Heart right ventricle (tissue), 16 donors: ENCODE measurements at regions not wholly inside any gene's neighbourhood (a gene's known extent, or its start where the extent isn't known, plus 50 kb on each side); places are given as distances from the start of the nearest gene placed in this dataset.

ENCODE experiments used
- ATAC-seq, 8 donors: fragments of 200-7000 bp; cut with Tn5 transposase; one replicate each; pipeline ENCODE4 v1.9.1; 2020; ENCODE audit warnings: mild to moderate bottlenecking in 8 of 8, moderate library complexity in 8 of 8, moderate number of reproducible peaks in 1 of 8
- DNase-seq, 2 donors: peaks; one replicate each; pipeline ENCODE4 v3.0.0-alpha.2; 2020
- H3K27ac ChIP-seq, 10 donors: fragments of 200-600 bp; sonication (generic) in 2 of 10; one replicate each; pipeline versions ENCODE4 v1.5.0 to v1.8.0; 2020 to 2022; ENCODE audit warnings: mild to moderate bottlenecking in 3 of 10
- H3K27me3 ChIP-seq, 7 donors: fragments of 200-600 bp; one replicate each; pipeline ENCODE4 v1.8.0; 2021 to 2022; ENCODE audit warnings: mild to moderate bottlenecking in 2 of 7
- H3K36me3 ChIP-seq, 9 donors: fragments of 200-600 bp; sonication (generic) in 1 of 9; one replicate each; pipeline versions ENCODE4 v1.5.0 to v1.8.0; 2020 to 2022; ENCODE audit warnings: mild to moderate bottlenecking in 2 of 9
- H3K4me1 ChIP-seq, 9 donors: fragments of 200-600 bp; sonication (generic) in 1 of 9; one replicate each; pipeline versions ENCODE4 v1.5.0 to v1.8.0; 2020 to 2022; ENCODE audit warnings: mild to moderate bottlenecking in 4 of 9
- H3K4me3 ChIP-seq, 10 donors: fragments of 200-600 bp; sonication (generic) in 2 of 10; one replicate each; pipeline versions ENCODE4 v1.5.0 to v1.8.0; 2020 to 2022; ENCODE audit warnings: mild to moderate bottlenecking in 7 of 10, moderate library complexity in 2 of 10
- H3K9me3 ChIP-seq, 11 donors: fragments of 200-600 bp in 10 of 11; sonication (generic) in 2 of 11; one replicate each; pipeline versions ENCODE4 v1.5.0 to v1.8.0; 2013 to 2022; ENCODE audit warnings: mild to moderate bottlenecking in 2 of 11, control low read depth in 1 of 11, moderate library complexity in 1 of 11
- WGBS, 2 donors: extraction: QIAGEN DNeasy Blood & Tissue Kit; methylation state at CpG; one replicate each; pipeline ENCODE4 v1.1.7; 2013; ENCODE audit warnings: inconsistent platforms in 1 of 2; 5-methylcytosine and 5-hydroxymethylcytosine counted together
- intact Hi-C, 10 donors: fragments of 100-400 bp; cut with DNase I; formaldehyde crosslinking; loops; one replicate each; pipeline versions ENCODE4 v1.11.1 to v1.14.2; 2022
- TF ChIP-seq, protein P1 (sequence below), 9 donors: fragments of 200-600 bp; sonication (generic) in 2 of 9; IDR thresholded peaks; one replicate each; pipeline versions ENCODE4 v1.5.0 to v1.8.0; 2021 to 2022; ENCODE audit warnings: antibody characterized with exemption in 9 of 9, mild to moderate bottlenecking in 5 of 9, moderate library complexity in 1 of 9
- donor health status: Arrhythmogenic right ventricular cardiomyopathy.
- donor health status: ischemic (EF 13 %, LVEDD 7.1; RV severe dilation, severe dysfunction).
- donor health status: healthy with polysubstance abuse.
- donor health status: DM: no; HTN: yes; CAD: no.
- donor health status: DM: no; HTN: no; CAD: no.
- donor health status: ischemic (EF 25% LVEDD 6.9; RV normal size, moderate dysfunction).
- donor health status: ischemic (EF 25% LVEDD 5.7; RV mildly dilated, moderate dysfunction).
- donor health status: healthy.
- donor health status: DM: yes; HTN: yes; CAD: no.
- donor health status: Ischemic cardiomyopathy.
- donor health status: ischemic (EF 35%, LVEDD 5.7; RV mildly dilated, moderate dysfunction).
- donor health status: nonischemic (EF 11% LVEDD 7.7; RV severe dilation, severe dysfunction).
- donor health status: DM: yes; HTN: yes; CAD: no.
- donor health status: PGD.
- donor health status: ischemic (EF 29% LVEDD 5.4; RV normal size, mild dysfunction).
- donor health status: nonischemic (EF 23%, LVEDD 6.1; RV moderate dilation, normal function).

DNA sequence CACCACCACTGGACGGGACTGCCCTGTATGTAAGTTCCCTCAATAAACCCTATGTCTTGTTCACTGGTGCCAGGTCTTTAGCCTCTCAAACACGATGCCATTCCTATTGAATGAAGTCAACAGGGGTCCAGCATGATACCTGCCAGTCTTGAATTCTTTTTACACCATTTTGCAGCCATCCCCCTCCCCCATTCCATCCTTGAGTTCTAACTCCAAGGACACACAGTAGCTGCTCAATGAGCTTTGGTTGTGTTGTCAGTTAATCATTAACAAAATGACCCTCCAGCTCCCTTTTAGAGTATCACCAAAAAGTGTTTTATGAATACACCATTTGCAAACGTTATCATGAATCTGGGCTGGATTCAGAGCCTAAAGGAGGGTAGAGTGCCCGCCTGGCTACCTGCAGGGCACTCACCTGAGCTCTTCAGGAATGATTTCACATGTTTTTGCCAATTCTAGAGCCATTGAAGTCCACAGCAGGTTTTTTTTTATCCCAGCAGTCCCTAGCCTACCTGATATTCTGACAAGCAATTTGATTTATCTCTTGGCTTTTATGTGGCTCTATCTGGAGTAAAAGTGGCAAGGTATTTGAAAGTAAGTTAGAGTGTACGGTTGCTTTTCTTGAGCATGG lies 271.8 kb downstream of the SMARCA2 start:
- Histone ChIP-seq H3K27ac (no peak overlapping the region), H3K27me3 (no peaks in the 10 kb centered on the region), H3K9me3 (no peaks in the 10 kb centered on the region), H3K36me3 (no peaks in the 10 kb centered on the region), H3K4me3 (no peak overlapping the region), H3K4me1 (no peaks in the 10 kb centered on the region)
- intact Hi-C loops, result no loop called here
- 86 to 93% methylated on average over 5 of the region's 5 CpGs for WGBS, 2 donors
- ATAC-seq, result no peak
- TF ChIP-seq, protein P1, sequence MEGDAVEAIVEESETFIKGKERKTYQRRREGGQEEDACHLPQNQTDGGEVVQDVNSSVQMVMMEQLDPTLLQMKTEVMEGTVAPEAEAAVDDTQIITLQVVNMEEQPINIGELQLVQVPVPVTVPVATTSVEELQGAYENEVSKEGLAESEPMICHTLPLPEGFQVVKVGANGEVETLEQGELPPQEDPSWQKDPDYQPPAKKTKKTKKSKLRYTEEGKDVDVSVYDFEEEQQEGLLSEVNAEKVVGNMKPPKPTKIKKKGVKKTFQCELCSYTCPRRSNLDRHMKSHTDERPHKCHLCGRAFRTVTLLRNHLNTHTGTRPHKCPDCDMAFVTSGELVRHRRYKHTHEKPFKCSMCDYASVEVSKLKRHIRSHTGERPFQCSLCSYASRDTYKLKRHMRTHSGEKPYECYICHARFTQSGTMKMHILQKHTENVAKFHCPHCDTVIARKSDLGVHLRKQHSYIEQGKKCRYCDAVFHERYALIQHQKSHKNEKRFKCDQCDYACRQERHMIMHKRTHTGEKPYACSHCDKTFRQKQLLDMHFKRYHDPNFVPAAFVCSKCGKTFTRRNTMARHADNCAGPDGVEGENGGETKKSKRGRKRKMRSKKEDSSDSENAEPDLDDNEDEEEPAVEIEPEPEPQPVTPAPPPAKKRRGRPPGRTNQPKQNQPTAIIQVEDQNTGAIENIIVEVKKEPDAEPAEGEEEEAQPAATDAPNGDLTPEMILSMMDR (IDR thresholded peaks at IDR 0.05), result no peak
- DNase-seq, result no peak

DNA sequence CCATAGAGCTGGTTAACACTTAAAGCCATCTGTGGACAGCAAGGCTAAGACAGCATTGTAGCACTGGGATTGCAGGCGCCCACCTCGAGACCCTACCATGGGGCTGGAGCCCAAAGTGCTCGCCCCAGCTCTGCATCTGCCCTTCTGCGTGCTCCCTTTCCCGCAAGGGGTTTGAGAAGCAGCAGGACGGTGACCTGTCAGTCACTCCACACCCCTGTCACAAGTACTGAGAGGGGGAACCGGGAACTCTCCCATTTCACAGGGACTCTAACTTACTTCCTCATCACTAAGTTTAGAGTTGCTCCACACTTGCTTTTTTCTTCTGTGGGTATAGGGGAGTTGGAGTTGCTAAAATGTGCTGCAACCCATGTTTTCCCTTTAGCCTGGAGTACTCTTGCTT lies 273.2 kb downstream of the SMARCA2 start:
- no peaks in the 10 kb centered on the region for H3K36me3 ChIP-seq
- TF ChIP-seq, protein P1 (IDR thresholded peaks at IDR 0.05), result no peak
- no peaks in the 10 kb centered on the region for H3K9me3 ChIP-seq
- no peaks in the 10 kb centered on the region for H3K27me3 ChIP-seq
- no peak overlapping the region for H3K4me3 ChIP-seq
- H3K4me1 ChIP-seq, result no peaks in the 10 kb centered on the region
- DNase-seq, result no peak
- H3K27ac ChIP-seq, result no peak overlapping the region
- WGBS, 2 donors, result 92 to 95% methylated on average over 7 of the region's 7 CpGs
- intact Hi-C loops, result no loop called here
- no peak for ATAC-seq

DNA sequence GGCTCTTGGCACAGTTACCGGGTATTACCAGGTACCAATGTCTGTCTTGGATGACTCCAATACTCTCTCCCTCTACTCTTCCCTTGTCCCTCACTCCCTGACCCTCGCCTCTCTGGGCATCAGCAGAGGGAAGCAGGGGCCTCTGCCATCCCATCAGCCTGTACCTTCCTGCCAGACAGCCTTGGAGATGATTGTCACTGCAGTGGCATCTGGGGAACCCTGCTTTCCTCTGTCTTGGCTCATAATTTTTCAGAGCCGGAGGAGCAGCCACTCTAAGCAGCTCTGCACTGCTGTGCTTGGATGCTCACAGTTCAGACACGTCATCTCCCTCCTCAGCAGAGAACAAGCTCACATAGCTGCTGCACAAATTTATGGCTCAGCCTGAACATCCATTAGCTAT lies 274.1 kb downstream of the SMARCA2 start:
- H3K4me3 ChIP-seq, result no peak overlapping the region
- H3K36me3 ChIP-seq, result no peaks in the 10 kb centered on the region
- DNase-seq (no peak), ATAC-seq (no peak)
- TF ChIP-seq, protein P1 (IDR thresholded peaks at IDR 0.05), result no peak
- no peaks in the 10 kb centered on the region for H3K27me3 ChIP-seq
- H3K4me1 ChIP-seq, result no peaks in the 10 kb centered on the region
- no peaks in the 10 kb centered on the region for H3K9me3 ChIP-seq
- intact Hi-C loops, result no loop called here
- H3K27ac ChIP-seq, result no peak overlapping the region
- WGBS, 2 donors, result 84 to 90% methylated on average over 4 of the region's 4 CpGs

DNA sequence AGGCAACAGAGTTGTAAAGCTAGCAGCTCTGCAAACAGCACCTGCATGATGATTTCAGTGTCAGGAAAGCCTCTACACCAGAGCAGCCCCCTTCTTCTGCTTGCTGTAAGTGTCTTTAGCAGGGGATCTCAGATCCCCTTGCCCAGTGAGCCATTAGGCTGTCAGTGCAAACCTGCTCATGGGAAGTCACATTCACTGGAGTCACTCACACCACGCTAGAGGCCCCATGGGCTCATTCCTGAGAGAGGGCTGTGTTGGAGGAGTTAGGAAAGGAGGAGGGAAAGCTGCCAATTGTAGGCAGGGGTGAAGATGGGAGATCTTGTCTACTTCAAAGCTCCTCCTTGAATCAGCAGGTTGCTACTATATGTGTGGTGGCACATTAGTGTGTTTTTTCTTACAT lies 275.2 kb downstream of the SMARCA2 start:
- intact Hi-C loops, result no loop called here
- no peak overlapping the region for H3K27ac ChIP-seq
- TF ChIP-seq, protein P1 (IDR thresholded peaks at IDR 0.05), result no peak
- DNase-seq, result no peak
- WGBS, 2 donors, result 34 to 64% methylated on average over 1 of the region's 1 CpG
- no peaks in the 10 kb centered on the region for H3K9me3 ChIP-seq
- H3K4me1 ChIP-seq, result no peaks in the 10 kb centered on the region
- no peaks in the 10 kb centered on the region for H3K36me3 ChIP-seq
- no peak overlapping the region for H3K4me3 ChIP-seq
- ATAC-seq, result no peak
- no peaks in the 10 kb centered on the region for H3K27me3 ChIP-seq
